ENCODE measurements at regions not wholly inside any gene's neighbourhood (a gene's known extent, or its start where the extent isn't known, plus 50 kb on each side); places are given as distances from the start of the nearest gene placed in this dataset.

DNA sequence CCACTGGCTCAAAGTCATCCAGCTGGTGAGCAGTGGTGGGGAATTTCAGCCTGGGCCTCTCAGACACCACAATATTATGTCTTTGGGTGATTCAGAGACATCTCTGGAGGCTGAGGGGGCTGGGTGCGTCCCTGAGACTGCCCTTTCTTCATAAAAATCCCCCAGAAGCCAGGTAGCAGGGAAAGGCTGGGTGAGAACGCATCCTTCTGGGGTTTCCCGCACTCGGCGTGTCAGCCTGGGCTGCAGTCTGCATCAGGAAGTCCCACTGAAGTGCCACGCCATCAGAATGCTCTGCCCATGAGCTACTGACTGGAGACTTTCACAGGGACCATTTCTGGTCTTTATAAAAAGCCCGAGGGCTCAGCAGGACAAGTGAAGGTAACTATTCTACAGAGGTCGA, 148.8 kb upstream of the SLC6A11 start:
- no peaks in the 10 kb centered on the region for H4K20me1 ChIP-seq (ENCODE audit: insufficient read depth)
- H3K4me2 ChIP-seq (ENCODE audit: unreplicated experiment) = no peak overlapping the region
- DNase-seq = no peak
- peaks cover 14% of the 10 kb centered on the region for H3K27me3 ChIP-seq (replicated peaks; ENCODE audit: insufficient read depth)
- TF ChIP-seq EZH2 (IDR thresholded peaks at IDR 0.05; ENCODE audit: insufficient read depth, poor library complexity, severe bottlenecking) (no peak), EZH2phosphoT487 (IDR thresholded peaks at IDR 0.05; ENCODE audit: insufficient read depth, low read depth) (no peak)
- H3F3A ChIP-seq (ENCODE audit: insufficient read depth) = no peaks in the 10 kb centered on the region
- H3K36me3 ChIP-seq (ENCODE audit: low read depth) = no peaks in the 10 kb centered on the region
- in situ Hi-C loops (cut with MboI) = no loop called here
- no peak overlapping the region for H3K4me3 ChIP-seq
- H3K9ac ChIP-seq = no peak overlapping the region
- H3K27ac ChIP-seq = no peak overlapping the region
- no peaks in the 10 kb centered on the region for H3K4me1 ChIP-seq (ENCODE audit: insufficient read depth)
- 21 to 32% methylated on average over 8 of the region's 8 CpGs for WGBS, 2 experiments (ENCODE audit: low coverage in 1 of 2, low lambda C conversion rate in 2 of 2, missing lambda C conversion rate in 2 of 2)
- no peaks in the 10 kb centered on the region for H3K9me2 ChIP-seq (ENCODE audit: insufficient read depth)
- H3K79me2 ChIP-seq (ENCODE audit: insufficient read depth) = no peaks in the 10 kb centered on the region
- H3K9me3 ChIP-seq (ENCODE audit: low read depth) = no peaks in the 10 kb centered on the region
- H2AFZ ChIP-seq = no peak overlapping the region

- no peaks in the 10 kb centered on the region for H3K36me3 ChIP-seq (ENCODE audit: low read depth)
- no peak overlapping the region for H2AFZ ChIP-seq
- in situ Hi-C loops (cut with MboI) = no loop called here
- H3K4me1 ChIP-seq (ENCODE audit: insufficient read depth) = no peaks in the 10 kb centered on the region
- no peak overlapping the region for H3K9ac ChIP-seq
- H3K9me2 ChIP-seq (ENCODE audit: insufficient read depth) = no peaks in the 10 kb centered on the region
- no peak overlapping the region for H3K4me2 ChIP-seq (ENCODE audit: unreplicated experiment)
- no peaks in the 10 kb centered on the region for H3K9me3 ChIP-seq (ENCODE audit: low read depth)
- DNase-seq = no peak
- no peaks in the 10 kb centered on the region for H3K79me2 ChIP-seq (ENCODE audit: insufficient read depth)
- H3F3A ChIP-seq (ENCODE audit: insufficient read depth) = no peaks in the 10 kb centered on the region
- H3K4me3 ChIP-seq = no peak overlapping the region
- H4K20me1 ChIP-seq (ENCODE audit: insufficient read depth) = no peaks in the 10 kb centered on the region
- no peak overlapping the region for H3K27ac ChIP-seq
- TF ChIP-seq EZH2phosphoT487 (IDR thresholded peaks at IDR 0.05; ENCODE audit: insufficient read depth, low read depth) (no peak), EZH2 (IDR thresholded peaks at IDR 0.05; ENCODE audit: insufficient read depth, poor library complexity, severe bottlenecking) (no peak)
- 45% methylated on average over 14 of the region's 14 CpGs for WGBS, 2 experiments (ENCODE audit: low coverage in 1 of 2, low lambda C conversion rate in 2 of 2, missing lambda C conversion rate in 2 of 2)
- H3K27me3 ChIP-seq (replicated peaks; ENCODE audit: insufficient read depth) = peaks cover 14% of the 10 kb centered on the region
Observed at GRCh38 chr3:10667901-10668476, 148.0 kb upstream of the SLC6A11 start.

GRCh38 chr3:10669490-10670048, 146.5 kb upstream of the SLC6A11 start:
- WGBS, 2 experiments (ENCODE audit: low coverage in 1 of 2, low lambda C conversion rate in 2 of 2, missing lambda C conversion rate in 2 of 2) = 18 to 20% methylated on average over 6 of the region's 6 CpGs
- Histone ChIP-seq H4K20me1 (ENCODE audit: insufficient read depth) (no peaks in the 10 kb centered on the region), H3K79me2 (ENCODE audit: insufficient read depth) (no peaks in the 10 kb centered on the region), H3K4me3 (no peak overlapping the region), H3K9me3 (ENCODE audit: low read depth) (no peaks in the 10 kb centered on the region), H3K9me2 (ENCODE audit: insufficient read depth) (no peaks in the 10 kb centered on the region), H3K36me3 (ENCODE audit: low read depth) (no peaks in the 10 kb centered on the region), H3K27me3 (replicated peaks; ENCODE audit: insufficient read depth) (peaks cover 15% of the 10 kb centered on the region), H3K4me2 (ENCODE audit: unreplicated experiment) (no peak overlapping the region), H3K9ac (no peak overlapping the region), H2AFZ (no peak overlapping the region), H3F3A (ENCODE audit: insufficient read depth) (no peaks in the 10 kb centered on the region), H3K4me1 (ENCODE audit: insufficient read depth) (no peaks in the 10 kb centered on the region), H3K27ac (no peak overlapping the region)
- in situ Hi-C loops (cut with MboI) = no loop called here
- no peak for DNase-seq
- TF ChIP-seq EZH2phosphoT487 (IDR thresholded peaks at IDR 0.05; ENCODE audit: insufficient read depth, low read depth) (no peak), EZH2 (IDR thresholded peaks at IDR 0.05; ENCODE audit: insufficient read depth, poor library complexity, severe bottlenecking) (no peak)

DNA sequence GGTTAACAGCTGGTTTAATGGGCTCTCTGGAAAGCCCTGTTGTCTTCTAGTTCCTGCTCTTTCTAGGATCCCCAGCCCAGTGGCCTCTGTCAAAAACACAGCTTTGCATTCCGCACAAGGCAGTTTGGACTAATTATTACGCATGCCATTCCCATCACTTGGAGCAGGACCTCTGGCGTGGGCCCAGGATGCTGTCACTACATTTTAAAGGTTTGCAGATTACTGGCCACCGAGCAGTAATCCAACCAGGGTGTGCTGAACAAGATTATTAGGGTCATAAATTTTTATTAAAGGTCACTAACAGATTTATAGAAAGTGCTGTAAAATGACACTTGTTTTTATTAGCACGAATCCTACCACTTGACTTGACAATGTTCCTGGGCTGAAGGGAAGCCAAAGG, 143.6 kb upstream of the SLC6A11 start:
- Histone ChIP-seq H3K27ac (no peak overlapping the region), H3K36me3 (ENCODE audit: low read depth) (no peaks in the 10 kb centered on the region), H3K4me1 (ENCODE audit: insufficient read depth) (no peaks in the 10 kb centered on the region), H3K27me3 (replicated peaks; ENCODE audit: insufficient read depth) (peaks cover 8% of the 10 kb centered on the region), H3F3A (ENCODE audit: insufficient read depth) (no peaks in the 10 kb centered on the region), H3K4me2 (ENCODE audit: unreplicated experiment) (no peak overlapping the region), H3K79me2 (ENCODE audit: insufficient read depth) (no peaks in the 10 kb centered on the region), H3K9me3 (ENCODE audit: low read depth) (no peaks in the 10 kb centered on the region), H2AFZ (no peak overlapping the region), H3K9me2 (ENCODE audit: insufficient read depth) (no peaks in the 10 kb centered on the region), H3K9ac (no peak overlapping the region), H4K20me1 (ENCODE audit: insufficient read depth) (no peaks in the 10 kb centered on the region), H3K4me3 (no peak overlapping the region)
- DNase-seq = no peak
- 3 to 4% methylated on average over 5 of the region's 5 CpGs for WGBS, 2 experiments (ENCODE audit: low coverage in 1 of 2, low lambda C conversion rate in 2 of 2, missing lambda C conversion rate in 2 of 2)
- in situ Hi-C loops (cut with MboI) = no loop called here
- TF ChIP-seq EZH2 (IDR thresholded peaks at IDR 0.05; ENCODE audit: insufficient read depth, poor library complexity, severe bottlenecking) (no peak), EZH2phosphoT487 (IDR thresholded peaks at IDR 0.05; ENCODE audit: insufficient read depth, low read depth) (no peak)
